Smooth muscle cell (in vitro differentiated cells): ENCODE measurements at regions not wholly inside any gene's neighbourhood (a gene's known extent, or its start where the extent isn't known, plus 50 kb on each side); places are given as distances from the start of the nearest gene placed in this dataset.

Experiments
- DNase-seq: peaks from one replicate; lab custom pipeline; 2025; ENCODE audit not compliant: unreplicated experiment; lab: John Stamatoyannopoulos, UW
- H2AFZ ChIP-seq: fragments of 200-600 bp; sonication (generic); 2 replicates; pipeline ENCODE4 v1.6.0; 2016; ENCODE audit warnings: antibody characterized with exemption, low read depth, mild to moderate bottlenecking
- H3F3A ChIP-seq: fragments of 200-600 bp; sonication (generic); 2 replicates; pipeline ENCODE4 v1.6.0; 2017; ENCODE audit warnings: antibody characterized with exemption, low read depth
- H3K27ac ChIP-seq: fragments of 200-600 bp; sonication (generic); 2 replicates; pipeline ENCODE4 v1.5.1; 2016; ENCODE audit warnings: low read depth, mild to moderate bottlenecking
- H3K27me3 ChIP-seq: fragments of 200-600 bp; sonication (generic); 2 replicates; pipeline ENCODE4 v1.6.1; 2016; ENCODE audit warnings: low read depth, mild to moderate bottlenecking
- H3K36me3 ChIP-seq: fragments of 200-600 bp; sonication (generic); 2 replicates; pipeline ENCODE4 v1.5.1; 2016; ENCODE audit warnings: low read depth
- H3K4me1 ChIP-seq: fragments of 200-600 bp; sonication (generic); 2 replicates; pipeline ENCODE4 v1.5.1; 2016; ENCODE audit warnings: low read depth
- H3K4me2 ChIP-seq: fragments of 200-600 bp; sonication (generic); 2 replicates; pipeline ENCODE4 v1.6.0; 2016; ENCODE audit warnings: mild to moderate bottlenecking
- H3K4me3 ChIP-seq: fragments of 200-600 bp; sonication (generic); 2 replicates; pipeline ENCODE4 v1.5.1; 2016; ENCODE audit warnings: mild to moderate bottlenecking
- H3K79me2 ChIP-seq: fragments of 200-600 bp; sonication (generic); 2 replicates; pipeline ENCODE4 v1.6.0; 2016; ENCODE audit warnings: low read depth, mild to moderate bottlenecking
- H3K9ac ChIP-seq: fragments of 200-600 bp; sonication (generic); 2 replicates; pipeline ENCODE4 v1.6.0; 2016; ENCODE audit warnings: low read depth
- H3K9me3 ChIP-seq: fragments of 200-600 bp; sonication (generic); replicated peaks from 2 replicates; pipeline ENCODE4 v1.5.1; 2016; ENCODE audit warnings: low read depth
- H4K20me1 ChIP-seq: fragments of 200-600 bp; sonication (generic); 2 replicates; pipeline ENCODE4 v1.6.0; 2016; ENCODE audit warnings: low read depth
- CTCF ChIP-seq: fragments of 200-600 bp; sonication (generic); IDR thresholded peaks from 2 replicates; pipeline ENCODE4 v1.5.1; 2017; ENCODE audit warnings: borderline replicate concordance, mild to moderate bottlenecking, antibody characterized with exemption; ENCODE audit not compliant: insufficient read depth, poor library complexity, severe bottlenecking
- WGBS: methylation state at CpG from one replicate; pipeline ENCODE4 v1.1.7; 2016; ENCODE audit warnings: low lambda C conversion rate; 5-methylcytosine and 5-hydroxymethylcytosine counted together

- H3K27me3 ChIP-seq, result no peaks in the 10 kb centered on the region
- no peaks in the 10 kb centered on the region for H3K79me2 ChIP-seq
- H3K27ac ChIP-seq, result no peak overlapping the region
- no peak overlapping the region for H3K9ac ChIP-seq
- DNase-seq, result no peak
- no peak overlapping the region for H3K4me3 ChIP-seq
- no peak overlapping the region for H3K4me2 ChIP-seq
- no peaks in the 10 kb centered on the region for H3K36me3 ChIP-seq
- H3F3A ChIP-seq, result no peaks in the 10 kb centered on the region
- no peak overlapping the region for H2AFZ ChIP-seq
- 75% methylated on average over 3 of the region's 3 CpGs for WGBS
- no peaks in the 10 kb centered on the region for H3K9me3 ChIP-seq
- H3K4me1 ChIP-seq, result no peaks in the 10 kb centered on the region
- no peak for TF ChIP-seq CTCF
- no peaks in the 10 kb centered on the region for H4K20me1 ChIP-seq
Observed at GRCh38 chr5:6266671-6267197, 111.6 kb downstream of the MED10 start.

GRCh38 chr5:6264394-6264793, 114.0 kb downstream of the MED10 start:
- no peaks in the 10 kb centered on the region for H3F3A ChIP-seq
- H3K27me3 ChIP-seq, result no peaks in the 10 kb centered on the region
- no peak overlapping the region for H3K4me2 ChIP-seq
- no peaks in the 10 kb centered on the region for H3K4me1 ChIP-seq
- no peak overlapping the region for H3K9ac ChIP-seq
- no peak overlapping the region for H3K27ac ChIP-seq
- no peaks in the 10 kb centered on the region for H3K9me3 ChIP-seq
- WGBS, result 87% methylated on average over 6 of the region's 6 CpGs
- H3K4me3 ChIP-seq, result no peak overlapping the region
- no peak for DNase-seq
- H3K79me2 ChIP-seq, result no peaks in the 10 kb centered on the region
- H4K20me1 ChIP-seq, result no peaks in the 10 kb centered on the region
- no peaks in the 10 kb centered on the region for H3K36me3 ChIP-seq
- H2AFZ ChIP-seq, result no peak overlapping the region
- no peak for TF ChIP-seq CTCF

GRCh38 chr5:6262651-6263363, 115.5 kb downstream of the MED10 start:
- no peak for TF ChIP-seq CTCF
- Histone ChIP-seq H3K4me1 (no peaks in the 10 kb centered on the region), H2AFZ (no peak overlapping the region), H3K27me3 (no peaks in the 10 kb centered on the region), H3K4me3 (no peak overlapping the region), H3F3A (no peaks in the 10 kb centered on the region), H3K27ac (no peak overlapping the region), H3K36me3 (no peaks in the 10 kb centered on the region), H3K9ac (no peak overlapping the region), H3K79me2 (no peaks in the 10 kb centered on the region), H4K20me1 (no peaks in the 10 kb centered on the region), H3K4me2 (no peak overlapping the region), H3K9me3 (no peaks in the 10 kb centered on the region)
- WGBS, result 88% methylated on average over 13 of the region's 13 CpGs
- no peak for DNase-seq

GRCh38 chr5:6261668-6262067, 116.7 kb downstream of the MED10 start:
- no peak overlapping the region for H3K4me3 ChIP-seq
- H3K79me2 ChIP-seq, result no peaks in the 10 kb centered on the region
- no peak for DNase-seq
- no peak for TF ChIP-seq CTCF
- no peak overlapping the region for H2AFZ ChIP-seq
- H3K9ac ChIP-seq, result no peak overlapping the region
- no peaks in the 10 kb centered on the region for H3K9me3 ChIP-seq
- H3K4me2 ChIP-seq, result no peak overlapping the region
- H3F3A ChIP-seq, result no peaks in the 10 kb centered on the region
- H3K36me3 ChIP-seq, result no peaks in the 10 kb centered on the region
- no peaks in the 10 kb centered on the region for H3K4me1 ChIP-seq
- no peaks in the 10 kb centered on the region for H4K20me1 ChIP-seq
- no peaks in the 10 kb centered on the region for H3K27me3 ChIP-seq
- H3K27ac ChIP-seq, result no peak overlapping the region
- 73% methylated on average over 4 of the region's 4 CpGs for WGBS
